ENCODE measurements at regions not wholly inside any gene's neighbourhood (a gene's known extent, or its start where the extent isn't known, plus 50 kb on each side); places are given as distances from the start of the nearest gene placed in this dataset.

DNA sequence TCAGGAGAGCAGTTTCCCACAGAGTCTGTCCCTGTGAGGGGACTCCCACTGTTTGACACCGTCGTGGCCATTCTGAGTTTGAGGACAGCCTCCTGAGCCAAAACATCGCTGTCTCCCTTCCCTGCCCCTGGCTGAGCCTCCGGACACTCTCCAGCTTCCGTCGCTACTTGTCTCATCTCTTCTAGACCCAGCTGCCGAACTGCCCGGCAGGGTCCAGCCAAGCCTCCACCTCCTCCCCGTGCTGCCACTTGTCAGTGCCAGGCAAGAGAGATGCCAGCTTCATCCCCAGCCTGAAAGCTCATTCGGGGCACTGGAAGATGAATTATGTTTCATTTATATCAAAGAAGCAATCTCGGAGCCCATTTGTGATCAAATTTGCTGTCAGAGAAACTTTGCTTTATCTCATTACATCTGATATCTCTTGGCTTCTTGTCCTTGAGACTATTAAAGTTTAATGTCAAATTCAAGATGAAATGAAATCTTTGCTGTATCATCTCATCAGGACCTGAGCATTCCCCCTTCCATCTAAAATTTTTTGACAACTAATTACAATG lies 283.9 kb downstream of the BUD13 start:
- H3K27ac ChIP-seq (ENCODE audit: low read depth, low read length) = no peak overlapping the region

DNA sequence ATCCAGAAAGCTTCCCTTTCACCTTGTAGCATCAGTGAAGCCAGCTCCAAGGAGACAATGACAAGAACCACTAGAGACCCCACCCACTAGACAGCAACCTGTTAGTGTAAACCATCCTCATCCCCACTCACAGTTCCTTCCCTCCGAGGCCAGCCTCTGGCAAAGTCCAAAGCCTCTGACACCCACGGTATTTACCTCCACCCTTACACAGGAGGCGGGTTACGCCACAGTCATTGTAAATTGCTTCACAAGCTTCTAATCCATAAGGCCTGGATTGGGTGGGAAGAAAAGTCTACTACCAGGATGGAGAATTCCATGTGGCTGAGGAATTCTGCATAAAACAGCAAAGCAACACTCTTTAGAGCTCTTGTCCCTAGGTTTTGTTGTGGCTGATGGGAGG lies 287.4 kb downstream of the BUD13 start:
- no CpG with 5 or more reads among the region's 4 CpGs for WGBS (ENCODE audit: extremely low coverage, insufficient coverage, insufficient read length)
- Histone ChIP-seq H3K4ac (ENCODE audit: low read depth, low read length) (no peak overlapping the region), H3K9ac (ENCODE audit: low read length) (no peak overlapping the region), H2AK5ac (ENCODE audit: low read length) (no peak overlapping the region), H2BK12ac (ENCODE audit: low read length) (no peak overlapping the region), H3K9me3 (ENCODE audit: insufficient read depth, low read depth, low read length) (peaks cover 2% of the 10 kb centered on the region), H3K18ac (ENCODE audit: low read length) (no peak overlapping the region), H3K27ac (ENCODE audit: low read depth, low read length) (no peak overlapping the region), H3K23ac (ENCODE audit: low read length) (no peak overlapping the region), H3K79me2 (ENCODE audit: control insufficient read depth, insufficient read depth, low read length, poor library complexity) (no peaks in the 10 kb centered on the region), H4K12ac (ENCODE audit: low read depth, low read length) (no peak overlapping the region), H2BK5ac (ENCODE audit: low read depth, low read length, poor library complexity) (no peak overlapping the region), H2BK120ac (ENCODE audit: insufficient read depth, low read length, poor library complexity) (no peak overlapping the region), H3K79me1 (ENCODE audit: low read length) (no peaks in the 10 kb centered on the region), H4K8ac (ENCODE audit: low read depth, low read length) (no peak overlapping the region), H2AFZ (ENCODE audit: insufficient read depth, low read length, poor library complexity) (no peak overlapping the region), H3K4me1 (ENCODE audit: control insufficient read depth in 1 of 2, insufficient read depth in 2 of 2, low read length in 2 of 2) (no peaks in the 10 kb centered on the region), H3K14ac (ENCODE audit: low read length) (no peak overlapping the region), H3K36me3 (ENCODE audit: control insufficient read depth in 1 of 2, insufficient read depth in 2 of 2, low read length in 2 of 2) (no peaks in the 10 kb centered on the region), H4K91ac (ENCODE audit: low read depth, low read length) (no peak overlapping the region), H3K4me2 (ENCODE audit: low read length) (no peak overlapping the region), H3K4me3 (ENCODE audit: low read depth, low read length) (no peak overlapping the region), H3K27me3 (ENCODE audit: insufficient read depth, low read length) (no peaks in the 10 kb centered on the region)
- no peak for DNase-seq

More for the DNA sequence above, 283.9 kb downstream of the BUD13 start:
- no peak overlapping the region for H2BK12ac ChIP-seq (ENCODE audit: low read length)
- no peak overlapping the region for H3K18ac ChIP-seq (ENCODE audit: low read length)
- no peak overlapping the region for H3K4me2 ChIP-seq (ENCODE audit: low read length)
- no peak overlapping the region for H3K23ac ChIP-seq (ENCODE audit: low read length)
- DNase-seq = no peak
- no peak overlapping the region for H4K12ac ChIP-seq (ENCODE audit: low read depth, low read length)
- no peak overlapping the region for H3K14ac ChIP-seq (ENCODE audit: low read length)
- no peaks in the 10 kb centered on the region for H3K4me1 ChIP-seq (ENCODE audit: control insufficient read depth in 1 of 2, insufficient read depth in 2 of 2, low read length in 2 of 2)
- no peak overlapping the region for H2AFZ ChIP-seq (ENCODE audit: insufficient read depth, low read length, poor library complexity)
- H3K79me1 ChIP-seq (ENCODE audit: low read length) = no peaks in the 10 kb centered on the region
- no peaks in the 10 kb centered on the region for H3K36me3 ChIP-seq (ENCODE audit: control insufficient read depth in 1 of 2, insufficient read depth in 2 of 2, low read length in 2 of 2)
- whole genome bisulfite sequencing (ENCODE audit: extremely low coverage, insufficient coverage, insufficient read length) = no CpG with 5 or more reads among the region's 11 CpGs
- no peak overlapping the region for H4K91ac ChIP-seq (ENCODE audit: low read depth, low read length)
- H3K79me2 ChIP-seq (ENCODE audit: control insufficient read depth, insufficient read depth, low read length, poor library complexity) = no peaks in the 10 kb centered on the region
- no peak overlapping the region for H2AK5ac ChIP-seq (ENCODE audit: low read length)
- no peak overlapping the region for H3K4me3 ChIP-seq (ENCODE audit: low read depth, low read length)
- no peak overlapping the region for H3K4ac ChIP-seq (ENCODE audit: low read depth, low read length)
- no peak overlapping the region for H2BK120ac ChIP-seq (ENCODE audit: insufficient read depth, low read length, poor library complexity)
- H2BK5ac ChIP-seq (ENCODE audit: low read depth, low read length, poor library complexity) = no peak overlapping the region
- no peak overlapping the region for H4K8ac ChIP-seq (ENCODE audit: low read depth, low read length)
- H3K9me3 ChIP-seq (ENCODE audit: insufficient read depth, low read depth, low read length) = peaks cover 2% of the 10 kb centered on the region
- no peaks in the 10 kb centered on the region for H3K27me3 ChIP-seq (ENCODE audit: insufficient read depth, low read length)
- no peak overlapping the region for H3K9ac ChIP-seq (ENCODE audit: low read length)

DNA sequence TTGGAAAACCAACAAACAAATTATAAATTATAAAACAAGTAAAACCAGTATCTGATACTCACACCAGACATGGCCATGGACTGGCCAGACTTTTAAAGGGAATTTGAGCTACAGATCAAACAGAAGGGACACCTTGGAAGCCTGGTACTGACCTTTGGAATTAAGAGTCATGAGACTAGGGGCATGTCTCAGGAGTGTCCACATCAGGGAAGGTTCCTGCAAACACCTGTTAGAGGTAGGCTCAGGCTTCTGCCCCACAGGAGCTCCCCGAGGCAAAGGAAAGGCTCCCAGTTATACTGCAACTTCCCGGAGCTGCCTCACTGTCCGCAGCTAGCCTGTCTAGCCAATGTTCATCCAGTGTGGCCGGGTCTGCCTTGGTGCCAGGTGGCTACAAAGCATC lies 290.1 kb downstream of the BUD13 start:
- no peak overlapping the region for H3K23ac ChIP-seq (ENCODE audit: low read length)
- WGBS (ENCODE audit: extremely low coverage, insufficient coverage, insufficient read length) = no CpG with 5 or more reads among the region's 4 CpGs

DNA sequence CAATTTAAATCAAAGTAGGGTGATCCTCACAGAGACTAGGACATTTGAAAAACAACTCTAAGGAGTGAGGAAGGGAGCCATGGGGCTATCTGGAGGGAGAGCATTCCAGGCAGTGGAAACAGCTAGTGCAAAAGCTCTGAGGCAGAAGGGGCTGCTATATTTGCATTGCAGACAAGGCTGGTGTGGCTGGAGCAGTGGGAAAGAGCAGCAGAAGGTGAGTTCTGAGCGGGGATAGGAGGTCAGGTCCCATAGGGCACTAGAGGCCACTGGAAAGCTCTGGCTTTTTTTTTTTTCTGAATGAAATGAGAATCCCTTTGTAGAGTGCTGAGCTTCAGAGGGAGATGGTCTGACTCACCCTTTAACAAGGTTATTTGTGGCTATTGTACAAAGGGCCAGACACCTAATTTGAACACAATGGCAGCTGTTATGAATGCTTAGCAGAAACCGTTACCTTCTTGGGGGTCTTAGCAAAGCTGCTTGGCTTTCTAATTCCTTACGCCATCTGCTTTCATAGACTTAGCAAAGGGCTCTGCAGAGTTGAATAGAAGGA lies 291.6 kb downstream of the BUD13 start:
- no peak overlapping the region for H2BK12ac ChIP-seq (ENCODE audit: low read length)
- H3K9me3 ChIP-seq (ENCODE audit: insufficient read depth, low read depth, low read length) = peaks cover 4% of the 10 kb centered on the region
- H4K12ac ChIP-seq (ENCODE audit: low read depth, low read length) = no peak overlapping the region
- DNase-seq = no peak
- H4K8ac ChIP-seq (ENCODE audit: low read depth, low read length) = no peak overlapping the region
- H2AK5ac ChIP-seq (ENCODE audit: low read length) = no peak overlapping the region
- H3K4ac ChIP-seq (ENCODE audit: low read depth, low read length) = no peak overlapping the region
- no peak overlapping the region for H3K14ac ChIP-seq (ENCODE audit: low read length)
- no peak overlapping the region for H3K9ac ChIP-seq (ENCODE audit: low read length)
- no CpG with 5 or more reads among the region's 3 CpGs for WGBS (ENCODE audit: extremely low coverage, insufficient coverage, insufficient read length)
- H2BK120ac ChIP-seq (ENCODE audit: insufficient read depth, low read length, poor library complexity) = no peak overlapping the region
- no peak overlapping the region for H4K91ac ChIP-seq (ENCODE audit: low read depth, low read length)
- H3K27me3 ChIP-seq (ENCODE audit: insufficient read depth, low read length) = no peaks in the 10 kb centered on the region
- no peak overlapping the region for H3K18ac ChIP-seq (ENCODE audit: low read length)
- no peak overlapping the region for H2AFZ ChIP-seq (ENCODE audit: insufficient read depth, low read length, poor library complexity)
- no peak overlapping the region for H3K27ac ChIP-seq (ENCODE audit: low read depth, low read length)
- H3K4me1 ChIP-seq (ENCODE audit: control insufficient read depth in 1 of 2, insufficient read depth in 2 of 2, low read length in 2 of 2) = no peaks in the 10 kb centered on the region
- H2BK5ac ChIP-seq (ENCODE audit: low read depth, low read length, poor library complexity) = no peak overlapping the region
- no peak overlapping the region for H3K4me2 ChIP-seq (ENCODE audit: low read length)
- no peaks in the 10 kb centered on the region for H3K79me2 ChIP-seq (ENCODE audit: control insufficient read depth, insufficient read depth, low read length, poor library complexity)
- no peaks in the 10 kb centered on the region for H3K36me3 ChIP-seq (ENCODE audit: control insufficient read depth in 1 of 2, insufficient read depth in 2 of 2, low read length in 2 of 2)
- H3K79me1 ChIP-seq (ENCODE audit: low read length) = no peaks in the 10 kb centered on the region
- no peak overlapping the region for H3K23ac ChIP-seq (ENCODE audit: low read length)
- H3K4me3 ChIP-seq (ENCODE audit: low read depth, low read length) = no peak overlapping the region

More for the DNA sequence above, 290.1 kb downstream of the BUD13 start:
- H3K27ac ChIP-seq (ENCODE audit: low read depth, low read length) = no peak overlapping the region
- H3K36me3 ChIP-seq (ENCODE audit: control insufficient read depth in 1 of 2, insufficient read depth in 2 of 2, low read length in 2 of 2) = no peaks in the 10 kb centered on the region
- H3K4ac ChIP-seq (ENCODE audit: low read depth, low read length) = no peak overlapping the region
- H2BK12ac ChIP-seq (ENCODE audit: low read length) = no peak overlapping the region
- DNase-seq = no peak
- H3K4me1 ChIP-seq (ENCODE audit: control insufficient read depth in 1 of 2, insufficient read depth in 2 of 2, low read length in 2 of 2) = no peaks in the 10 kb centered on the region
- H2BK5ac ChIP-seq (ENCODE audit: low read depth, low read length, poor library complexity) = no peak overlapping the region
- H4K12ac ChIP-seq (ENCODE audit: low read depth, low read length) = no peak overlapping the region
- no peak overlapping the region for H2AFZ ChIP-seq (ENCODE audit: insufficient read depth, low read length, poor library complexity)
- H3K4me2 ChIP-seq (ENCODE audit: low read length) = no peak overlapping the region
- no peaks in the 10 kb centered on the region for H3K79me1 ChIP-seq (ENCODE audit: low read length)
- peaks cover 4% of the 10 kb centered on the region for H3K9me3 ChIP-seq (ENCODE audit: insufficient read depth, low read depth, low read length)
- H3K9ac ChIP-seq (ENCODE audit: low read length) = no peak overlapping the region
- no peak overlapping the region for H3K4me3 ChIP-seq (ENCODE audit: low read depth, low read length)
- no peak overlapping the region for H3K18ac ChIP-seq (ENCODE audit: low read length)
- no peak overlapping the region for H4K8ac ChIP-seq (ENCODE audit: low read depth, low read length)
- H3K27me3 ChIP-seq (ENCODE audit: insufficient read depth, low read length) = no peaks in the 10 kb centered on the region
- no peak overlapping the region for H2BK120ac ChIP-seq (ENCODE audit: insufficient read depth, low read length, poor library complexity)
- no peaks in the 10 kb centered on the region for H3K79me2 ChIP-seq (ENCODE audit: control insufficient read depth, insufficient read depth, low read length, poor library complexity)
- no peak overlapping the region for H3K14ac ChIP-seq (ENCODE audit: low read length)
- no peak overlapping the region for H2AK5ac ChIP-seq (ENCODE audit: low read length)
- no peak overlapping the region for H4K91ac ChIP-seq (ENCODE audit: low read depth, low read length)

All from trophoblast cell (in vitro differentiated cells and primary cell).